NCI-H82 (cell line): ENCODE measurements at regions not wholly inside any gene's neighbourhood (a gene's known extent, or its start where the extent isn't known, plus 50 kb on each side); places are given as distances from the start of the nearest gene placed in this dataset.

Experiments
- DNase-seq: peaks from one replicate; lab custom pipeline; 2025; lab: John Stamatoyannopoulos, UW

GRCh38 chr6:66435321-66435720 is 728.3 kb upstream of the EYS start:
- no peak for DNase-seq

- DNase-seq = no peak
Observed at GRCh38 chr6:66429210-66429609, 722.2 kb upstream of the EYS start.

GRCh38 chr6:66423047-66423446 is 716.0 kb upstream of the EYS start:
- DNase-seq = no peak

GRCh38 chr6:66421570-66421969 is 714.5 kb upstream of the EYS start:
- peak; percentile 20 for DNase-seq

GRCh38 chr6:66418906-66419305 is 711.9 kb upstream of the EYS start:
- DNase-seq = no peak

GRCh38 chr6:66403966-66404365 is 696.9 kb upstream of the EYS start:
- peak; percentile 32 for DNase-seq

DNA sequence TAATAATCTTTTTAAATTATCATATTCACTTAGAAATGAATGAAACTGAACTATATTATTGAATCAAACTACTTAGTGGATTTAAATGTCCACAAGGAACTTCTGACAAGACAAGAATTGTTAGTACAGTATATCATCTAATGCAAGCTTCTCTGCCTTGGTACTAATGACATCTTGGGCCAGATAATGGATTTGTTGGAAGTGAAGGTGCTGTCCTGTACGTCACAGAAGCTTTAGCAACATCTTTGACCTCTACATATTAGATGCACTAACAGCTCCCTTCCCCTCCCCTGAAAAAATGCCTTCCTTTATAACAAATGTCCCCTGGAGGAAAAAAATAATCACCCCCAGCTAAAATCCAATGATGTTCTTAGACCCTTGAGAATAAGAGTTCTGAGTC is 695.8 kb upstream of the EYS start:
- DNase-seq = no peak

- DNase-seq = no peak
Observed at GRCh38 chr6:66396549-66396948, 689.5 kb upstream of the EYS start.

GRCh38 chr6:66396145-66396544 is 689.1 kb upstream of the EYS start:
- DNase-seq = no peak

GRCh38 chr6:66390393-66390792 is 683.4 kb upstream of the EYS start:
- no peak for DNase-seq

DNA sequence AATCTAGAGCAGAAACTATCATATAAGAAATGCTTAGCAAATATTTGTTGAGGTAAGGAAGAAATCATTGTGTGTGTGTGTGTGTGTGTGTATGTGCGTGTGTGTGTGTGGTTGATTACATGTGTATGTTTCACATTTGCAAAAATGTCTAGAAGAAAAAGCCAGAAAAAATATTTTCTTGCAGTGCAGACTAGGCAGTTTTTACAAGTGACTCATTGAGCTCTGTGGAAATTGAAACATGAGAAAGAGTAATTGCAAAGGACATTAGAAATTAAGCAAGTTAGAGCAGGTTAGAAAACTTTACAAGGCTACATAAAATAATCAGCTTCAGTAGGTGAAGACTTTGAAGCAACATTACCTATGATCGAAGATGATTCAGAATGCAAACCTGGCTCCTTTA is 669.0 kb upstream of the EYS start:
- DNase-seq = no peak

- DNase-seq = no peak
Observed at GRCh38 chr6:66369407-66369806, 662.4 kb upstream of the EYS start.

DNA sequence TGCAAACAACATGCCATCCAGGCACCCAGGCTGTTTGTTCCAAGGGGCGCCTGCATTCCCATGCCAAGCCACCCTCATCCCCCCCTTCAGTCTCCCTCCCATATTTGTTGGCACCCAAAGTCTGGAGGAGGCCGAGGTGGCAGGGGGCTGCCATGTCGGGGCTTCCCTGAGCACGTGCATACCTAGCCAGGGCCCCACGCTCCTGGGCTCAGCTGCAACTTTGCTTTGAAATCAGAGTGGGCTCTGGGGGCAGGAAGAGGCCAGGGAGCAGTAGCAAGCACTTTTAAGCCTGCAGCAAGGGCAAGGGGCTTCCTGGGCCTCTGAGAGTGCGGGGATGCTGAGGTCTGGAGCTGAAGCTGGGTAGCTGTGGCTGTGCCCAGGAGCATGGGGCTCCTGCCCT is 655.9 kb upstream of the EYS start:
- no peak for DNase-seq

DNA sequence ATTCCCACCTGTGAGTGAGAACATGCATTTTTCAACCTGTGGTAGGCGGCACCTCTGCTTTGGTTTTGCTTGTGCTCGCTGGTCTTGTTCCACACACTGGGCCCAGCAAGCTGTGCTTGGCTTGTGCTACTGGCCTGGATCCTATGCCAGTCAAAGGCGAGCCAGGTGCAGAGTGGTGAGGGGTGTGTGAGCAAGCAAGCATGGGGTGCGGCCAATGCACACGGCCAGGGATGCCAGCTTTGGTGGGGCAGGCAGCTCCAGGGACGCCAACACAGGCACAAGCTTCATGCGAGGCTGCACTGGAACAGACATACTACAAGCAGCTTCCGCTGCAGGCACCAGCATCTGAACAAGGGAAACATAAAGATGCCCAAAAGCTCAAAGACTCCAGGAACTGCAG is 654.9 kb upstream of the EYS start:
- DNase-seq = no peak

DNA sequence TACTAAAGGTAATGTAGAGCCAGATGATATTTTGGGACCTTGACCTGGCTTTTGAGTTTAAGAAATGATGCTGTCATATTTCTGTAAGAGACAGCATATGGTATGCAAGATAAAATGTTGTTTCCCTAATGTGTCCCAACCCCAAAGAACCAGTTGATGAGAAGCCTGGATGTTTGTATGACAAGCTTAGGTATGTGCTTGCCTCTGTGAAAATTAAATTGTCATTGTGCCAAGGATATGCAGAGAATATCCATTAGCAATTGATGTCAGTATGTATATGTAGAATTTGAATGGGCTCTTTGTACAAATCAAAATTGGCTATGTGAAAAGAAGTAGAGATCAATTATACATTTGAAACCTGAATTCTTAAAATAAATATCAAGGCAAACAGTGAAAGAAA is 650.8 kb upstream of the EYS start:
- no peak for DNase-seq

DNA sequence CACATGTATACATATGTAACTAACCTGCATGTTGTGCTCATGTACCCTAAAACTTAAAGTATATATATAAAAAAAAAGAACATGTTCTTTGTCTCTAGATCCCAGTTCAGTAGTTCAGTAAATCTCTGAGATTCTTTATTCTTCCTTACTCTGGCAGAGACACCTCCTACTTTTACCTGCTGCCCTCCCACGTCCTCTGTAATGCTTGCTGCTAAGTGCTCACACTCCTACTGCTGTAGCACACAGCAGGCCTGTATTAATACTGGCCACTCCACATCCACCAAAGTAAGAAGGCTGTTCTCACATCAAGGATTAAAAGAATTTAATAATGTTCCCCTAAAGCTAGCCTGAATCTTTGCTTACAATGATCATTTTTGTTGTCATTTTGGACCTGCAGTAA is 648.4 kb upstream of the EYS start:
- DNase-seq = no peak

- no peak for DNase-seq
Observed at GRCh38 chr6:66344796-66345195, 637.8 kb upstream of the EYS start.

- no peak for DNase-seq
Observed at GRCh38 chr6:66340736-66341135, 633.7 kb upstream of the EYS start.

DNA sequence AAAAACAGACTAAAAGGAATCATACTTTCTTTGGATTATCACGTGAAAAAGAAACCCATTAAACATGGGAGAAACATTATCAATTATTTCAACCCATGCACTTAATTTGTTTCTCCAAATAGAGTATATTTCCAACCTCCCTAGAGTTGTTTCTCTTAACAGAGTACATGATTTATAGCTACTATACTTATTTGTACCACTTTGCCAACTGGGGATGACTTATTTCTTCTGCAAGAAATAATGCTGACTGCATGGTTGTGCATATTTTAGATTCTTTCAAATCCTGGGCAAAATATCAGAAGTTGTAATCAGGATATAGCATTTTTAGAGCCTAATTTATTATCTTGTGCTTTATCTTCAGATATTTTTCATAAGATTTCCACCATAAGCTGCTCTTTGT is 629.1 kb upstream of the EYS start:
- DNase-seq = no peak

DNA sequence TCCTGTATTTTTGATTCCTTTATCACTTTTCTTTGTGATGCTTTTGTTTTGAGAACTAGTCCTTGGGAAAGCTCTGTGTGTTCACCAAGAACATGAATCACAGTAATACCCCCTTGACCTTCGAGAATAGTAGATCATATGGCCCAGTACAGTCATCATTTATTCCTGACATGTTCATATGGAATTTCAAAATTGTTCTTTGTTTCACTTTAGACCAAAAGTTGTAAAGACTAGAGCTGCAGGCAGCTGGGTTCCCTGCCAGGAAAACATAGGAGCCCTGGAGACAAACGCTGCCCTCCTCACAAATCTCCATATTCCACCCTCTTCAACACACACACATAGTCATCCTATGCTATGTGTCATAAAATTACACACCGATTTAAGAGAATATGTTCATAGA is 621.2 kb upstream of the EYS start:
- DNase-seq = no peak

- DNase-seq = no peak
Observed at GRCh38 chr6:66326228-66326627, 619.2 kb upstream of the EYS start.

DNA sequence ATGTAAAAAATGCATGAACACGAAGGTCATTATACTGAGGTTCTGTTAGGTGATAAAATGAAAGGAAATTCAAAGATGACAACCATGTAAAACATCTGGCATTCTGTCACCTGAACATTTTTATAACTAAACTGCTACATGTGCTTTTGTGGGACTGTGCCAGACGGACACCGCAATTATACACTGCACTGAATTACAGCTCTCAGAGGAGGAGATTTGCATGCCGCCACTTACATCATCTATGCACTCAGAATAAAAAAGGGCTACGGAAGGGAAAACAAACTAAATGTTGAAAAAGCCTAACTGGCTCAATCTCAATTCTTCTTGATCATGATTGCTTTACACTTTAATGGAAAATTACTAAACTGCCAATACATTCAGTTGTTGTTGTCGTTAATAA is 614.0 kb upstream of the EYS start:
- DNase-seq = no peak

- no peak for DNase-seq
Observed at GRCh38 chr6:66307490-66307889, 600.5 kb upstream of the EYS start.

DNA sequence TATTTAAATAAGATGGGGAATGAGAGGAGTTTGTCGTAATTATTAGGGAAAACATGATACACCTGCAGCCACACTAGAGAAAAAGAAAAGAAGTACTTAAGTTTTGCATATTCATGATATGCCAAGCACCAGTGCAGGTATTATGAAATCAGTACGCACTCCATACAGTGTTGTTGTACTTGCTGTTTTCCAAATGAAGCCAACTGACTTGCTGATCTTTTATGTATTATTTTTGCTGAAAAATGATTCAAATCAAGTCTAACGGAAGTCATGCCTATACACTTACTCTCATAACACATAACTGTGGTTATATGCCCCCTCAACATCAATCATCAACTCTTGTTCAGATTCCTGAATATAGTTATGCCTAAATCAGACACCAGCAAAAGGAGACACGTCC is 584.9 kb upstream of the EYS start:
- no peak for DNase-seq

DNA sequence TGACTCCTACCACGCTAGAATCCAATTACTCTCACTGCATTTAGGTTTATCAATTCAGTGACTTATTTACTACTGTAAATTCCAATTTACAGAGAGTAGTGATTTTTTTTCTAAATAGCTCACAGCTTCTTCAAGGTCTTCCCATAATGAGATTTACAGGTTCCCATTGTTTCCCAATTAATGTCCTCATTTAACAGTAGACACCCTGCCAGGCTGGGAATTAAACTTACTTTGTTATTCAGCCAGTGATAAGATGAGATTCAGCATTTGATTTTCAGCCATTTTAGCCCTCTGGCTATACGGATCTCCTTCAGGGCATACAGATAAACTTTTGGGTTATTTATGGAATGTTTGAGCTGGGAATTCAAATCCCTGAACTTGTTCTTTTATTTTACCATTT is 582.9 kb upstream of the EYS start:
- DNase-seq = no peak
